ENCODE measurements at regions not wholly inside any gene's neighbourhood (a gene's known extent, or its start where the extent isn't known, plus 50 kb on each side); places are given as distances from the start of the nearest gene placed in this dataset.
A peak's percentile ranks its signal among the peaks of the same experiment; 100 is the strongest.

GRCh38 chr17:73757420-73757819 is 113.2 kb upstream of the SDK2 start:
- no peak for FAIRE-seq

GRCh38 chr17:73758245-73758644 is 114.0 kb upstream of the SDK2 start:
- FAIRE-seq, result no peak

GRCh38 chr17:73759324-73759723 is 115.1 kb upstream of the SDK2 start:
- FAIRE-seq, result no peak

GRCh38 chr17:73759734-73760438 is 115.6 kb upstream of the SDK2 start:
- FAIRE-seq, result no peak

- no peak for FAIRE-seq
Measured at GRCh38 chr17:73760439-73760758, 116.2 kb upstream of the SDK2 start.

- FAIRE-seq, result no peak
Measured at GRCh38 chr17:73765824-73766563, 121.7 kb upstream of the SDK2 start.

GRCh38 chr17:73767696-73768095 is 123.5 kb upstream of the SDK2 start:
- FAIRE-seq, result no peak

GRCh38 chr17:73768691-73769090 is 124.4 kb upstream of the SDK2 start:
- no peak for FAIRE-seq

GRCh38 chr17:73769479-73769878 is 125.2 kb upstream of the SDK2 start:
- FAIRE-seq, result no peak

GRCh38 chr17:73770115-73770848 is 126.0 kb upstream of the SDK2 start:
- FAIRE-seq, result peak; percentile 82

GRCh38 chr17:73770849-73771229 is 126.6 kb upstream of the SDK2 start:
- FAIRE-seq, result no peak

- FAIRE-seq, result no peak
Measured at GRCh38 chr17:73772107-73772705, 128.0 kb upstream of the SDK2 start.

GRCh38 chr17:73773702-73774101 is 129.5 kb upstream of the SDK2 start:
- no peak for FAIRE-seq

GRCh38 chr17:73774852-73775251 is 130.6 kb upstream of the SDK2 start:
- no peak for FAIRE-seq

GRCh38 chr17:73776351-73777130 is 132.3 kb upstream of the SDK2 start:
- no peak for FAIRE-seq

- no peak for FAIRE-seq
Measured at GRCh38 chr17:73777131-73777449, 132.8 kb upstream of the SDK2 start.

- no peak for FAIRE-seq
Measured at GRCh38 chr17:73782231-73782630, 138.0 kb upstream of the SDK2 start.

GRCh38 chr17:73782641-73783381 is 138.6 kb upstream of the SDK2 start:
- no peak for FAIRE-seq

- FAIRE-seq, result no peak
Measured at GRCh38 chr17:73783382-73783766, 139.1 kb upstream of the SDK2 start.

- FAIRE-seq, result no peak
Measured at GRCh38 chr17:73783945-73784603, 139.8 kb upstream of the SDK2 start.

GRCh38 chr17:73785496-73785895 is 141.3 kb upstream of the SDK2 start:
- no peak for FAIRE-seq

Data from islet of Langerhans (tissue), 1 donor.